Heart left ventricle (tissue), 13 donors: ENCODE measurements at regions not wholly inside any gene's neighbourhood (a gene's known extent, or its start where the extent isn't known, plus 50 kb on each side); places are given as distances from the start of the nearest gene placed in this dataset.

Experiments used
- POLR2A ChIP-seq, 2 donors: fragments of 450-650 bp; IDR thresholded peaks; one replicate each; pipeline ENCODE4 v1.6.1; 2017; ENCODE audit warnings: antibody characterized with exemption in 2 of 2, mild to moderate bottlenecking in 2 of 2, moderate library complexity in 2 of 2
- TF ChIP-seq, protein P1 (sequence below), 12 donors: fragments of 200-600 bp; sonication (generic) in 4 of 12; IDR thresholded peaks; one replicate each; pipeline versions ENCODE4 v1.5.0 to v1.8.0; 2018 to 2022; ENCODE audit warnings: antibody characterized with exemption in 12 of 12, mild to moderate bottlenecking in 5 of 12
- donor health status: ischemic (EF 13 %, LVEDD 7.1; RV severe dilation, severe dysfunction).
- donor health status: DM: no; HTN: yes; CAD: no.
- donor health status: DM: no; HTN: no; CAD: no.
- donor health status: ischemic (EF 25% LVEDD 6.9; RV normal size, moderate dysfunction).
- donor health status: ischemic (EF 25% LVEDD 5.7; RV mildly dilated, moderate dysfunction).
- donor health status: ischemic (EF 35%, LVEDD 5.7; RV mildly dilated, moderate dysfunction).
- donor health status: nonischemic (EF 11% LVEDD 7.7; RV severe dilation, severe dysfunction).
- donor health status: DM: yes; HTN: yes; CAD: no.
- donor health status: PGD.
- donor health status: ischemic (EF 29% LVEDD 5.4; RV normal size, mild dysfunction).
- donor health status: nonischemic (EF 23%, LVEDD 6.1; RV moderate dilation, normal function).

DNA sequence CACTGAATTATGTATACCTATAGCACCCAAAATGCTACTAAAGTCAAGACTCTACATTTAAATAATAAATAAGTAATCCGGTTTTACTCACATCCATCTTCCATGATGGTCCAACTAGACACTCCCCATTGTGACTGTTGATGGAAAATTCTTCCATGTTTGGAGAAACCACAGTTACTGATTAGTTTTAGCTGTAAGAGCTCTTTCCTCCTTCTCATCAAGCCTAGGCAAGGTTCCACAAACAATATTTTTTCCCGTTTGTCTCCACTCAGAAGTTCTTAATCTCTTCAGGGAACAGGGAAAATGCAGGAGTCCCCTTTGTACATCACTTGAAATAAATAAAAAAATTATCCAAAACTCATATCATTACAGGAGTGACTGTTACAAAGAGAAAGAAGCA is 70.7 kb upstream of the EDNRB start:
- TF ChIP-seq, protein P1, sequence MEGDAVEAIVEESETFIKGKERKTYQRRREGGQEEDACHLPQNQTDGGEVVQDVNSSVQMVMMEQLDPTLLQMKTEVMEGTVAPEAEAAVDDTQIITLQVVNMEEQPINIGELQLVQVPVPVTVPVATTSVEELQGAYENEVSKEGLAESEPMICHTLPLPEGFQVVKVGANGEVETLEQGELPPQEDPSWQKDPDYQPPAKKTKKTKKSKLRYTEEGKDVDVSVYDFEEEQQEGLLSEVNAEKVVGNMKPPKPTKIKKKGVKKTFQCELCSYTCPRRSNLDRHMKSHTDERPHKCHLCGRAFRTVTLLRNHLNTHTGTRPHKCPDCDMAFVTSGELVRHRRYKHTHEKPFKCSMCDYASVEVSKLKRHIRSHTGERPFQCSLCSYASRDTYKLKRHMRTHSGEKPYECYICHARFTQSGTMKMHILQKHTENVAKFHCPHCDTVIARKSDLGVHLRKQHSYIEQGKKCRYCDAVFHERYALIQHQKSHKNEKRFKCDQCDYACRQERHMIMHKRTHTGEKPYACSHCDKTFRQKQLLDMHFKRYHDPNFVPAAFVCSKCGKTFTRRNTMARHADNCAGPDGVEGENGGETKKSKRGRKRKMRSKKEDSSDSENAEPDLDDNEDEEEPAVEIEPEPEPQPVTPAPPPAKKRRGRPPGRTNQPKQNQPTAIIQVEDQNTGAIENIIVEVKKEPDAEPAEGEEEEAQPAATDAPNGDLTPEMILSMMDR (IDR thresholded peaks at IDR 0.05): no peak
- TF ChIP-seq POLR2A (IDR thresholded peaks at IDR 0.05): no peak
